NCI-H510A (cell line): ENCODE measurements at regions not wholly inside any gene's neighbourhood (a gene's known extent, or its start where the extent isn't known, plus 50 kb on each side); places are given as distances from the start of the nearest gene placed in this dataset.

ENCODE experiments used
- DNase-seq: peaks from one replicate; lab custom pipeline; 2025; lab: John Stamatoyannopoulos, UW

DNA sequence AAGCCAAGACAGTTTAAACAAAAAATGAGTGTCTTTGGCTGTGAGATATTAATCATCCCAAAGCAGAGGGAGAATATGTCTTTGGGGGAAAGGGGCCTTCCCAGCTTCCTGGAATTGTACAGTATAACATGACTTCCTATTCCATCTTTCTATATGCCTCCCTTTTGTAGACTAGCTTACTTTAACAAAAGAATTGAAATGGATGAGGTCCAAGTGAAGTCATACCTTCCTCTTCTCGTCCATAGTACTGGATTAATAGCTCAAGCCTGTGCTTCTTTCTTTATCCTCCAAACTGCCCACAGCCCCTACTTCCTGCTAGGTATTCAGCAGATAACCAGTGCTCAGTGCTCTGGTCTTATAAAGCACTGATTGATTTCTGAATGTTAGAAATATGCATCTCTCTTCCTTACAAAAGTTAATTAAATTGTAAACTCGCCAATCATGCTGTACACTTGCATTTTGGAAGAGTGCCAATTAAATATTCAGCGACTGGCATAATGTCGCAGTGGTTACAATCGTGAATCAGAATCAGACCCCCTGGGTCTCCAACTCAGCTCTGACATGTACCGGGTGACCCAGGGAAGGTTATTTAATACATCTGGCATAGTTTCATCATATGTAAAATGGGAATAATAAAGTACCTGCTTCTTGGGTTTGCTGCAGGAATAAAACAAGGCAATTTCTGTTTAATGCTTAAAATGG lies 325.1 kb downstream of the RND3 start:
- DNase-seq: no peak

DNA sequence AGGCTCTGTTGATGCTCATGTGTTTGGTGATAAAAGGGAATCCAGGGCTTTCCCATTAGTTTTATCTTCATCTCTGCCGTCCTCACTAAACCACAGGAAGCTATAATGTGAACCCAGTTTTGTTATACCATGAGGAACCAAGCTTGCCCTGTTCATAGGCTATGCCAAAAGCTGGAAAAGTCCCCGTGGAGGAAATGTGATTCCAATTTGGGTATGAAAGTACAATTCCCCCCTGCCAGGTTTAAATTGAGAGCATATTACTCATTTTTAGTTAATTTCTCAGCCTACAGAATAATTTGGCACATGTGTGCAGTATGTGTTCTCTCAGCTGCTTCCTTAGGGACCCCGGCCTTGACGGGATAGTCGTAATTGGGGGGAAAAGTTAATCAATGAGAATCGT lies 327.4 kb downstream of the RND3 start:
- DNase-seq: no peak

DNA sequence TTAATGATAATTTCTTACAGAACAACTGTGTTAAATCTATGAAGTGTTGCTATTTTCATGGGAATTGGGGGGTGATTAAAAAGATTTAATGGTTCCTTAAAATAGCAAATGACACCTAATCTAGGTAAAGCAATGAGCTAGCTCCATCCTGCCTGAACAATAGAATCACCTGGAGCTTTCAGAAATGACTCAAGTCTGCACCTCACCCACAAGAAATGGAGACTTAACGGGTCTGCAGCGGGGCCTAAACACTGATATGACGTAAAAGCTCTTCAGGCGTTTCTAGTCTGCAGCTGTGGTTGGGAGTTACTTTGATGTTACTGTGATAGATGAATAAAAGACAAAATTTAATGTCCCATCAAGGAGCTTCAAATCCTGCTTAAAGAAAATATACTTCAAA lies 328.2 kb downstream of the RND3 start:
- DNase-seq: no peak

DNA sequence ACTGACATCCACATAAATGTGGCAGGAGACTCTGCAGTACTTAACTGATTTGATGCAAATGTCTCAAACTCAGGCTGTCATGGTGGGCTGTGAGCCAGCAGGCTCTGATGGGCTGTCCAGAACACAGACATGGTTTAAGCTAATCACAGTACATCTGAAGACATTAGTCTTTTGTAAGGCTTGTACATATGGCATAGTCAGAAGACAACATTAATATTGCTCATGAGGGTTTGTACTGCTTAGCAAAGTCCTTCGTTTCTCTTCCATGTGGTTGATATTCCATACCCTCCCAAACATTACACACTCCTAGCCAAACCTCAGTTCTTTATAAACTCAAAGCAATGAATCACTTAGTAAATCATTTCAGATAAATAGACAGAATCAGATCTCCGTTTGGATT lies 330.6 kb downstream of the RND3 start:
- no peak for DNase-seq

DNA sequence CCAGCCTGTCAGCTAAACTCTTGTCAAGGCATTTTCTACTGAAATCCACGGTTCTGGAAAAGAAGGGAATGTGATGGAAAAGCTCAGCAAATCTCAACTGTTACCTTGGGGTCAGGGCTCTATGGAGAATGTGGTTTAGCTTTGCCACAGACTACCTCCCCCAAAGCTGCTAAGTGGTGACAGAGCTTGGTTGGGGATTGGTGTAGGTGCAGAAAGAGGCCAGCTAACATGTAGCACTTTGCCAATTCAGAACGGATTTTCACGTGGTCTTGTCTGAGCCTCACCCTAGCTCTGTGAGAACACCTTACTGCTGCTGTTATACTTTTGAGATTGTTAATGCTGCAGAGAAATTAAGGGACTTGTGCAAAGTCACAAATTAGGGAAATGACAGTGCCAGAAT lies 331.1 kb downstream of the RND3 start:
- DNase-seq: no peak

DNA sequence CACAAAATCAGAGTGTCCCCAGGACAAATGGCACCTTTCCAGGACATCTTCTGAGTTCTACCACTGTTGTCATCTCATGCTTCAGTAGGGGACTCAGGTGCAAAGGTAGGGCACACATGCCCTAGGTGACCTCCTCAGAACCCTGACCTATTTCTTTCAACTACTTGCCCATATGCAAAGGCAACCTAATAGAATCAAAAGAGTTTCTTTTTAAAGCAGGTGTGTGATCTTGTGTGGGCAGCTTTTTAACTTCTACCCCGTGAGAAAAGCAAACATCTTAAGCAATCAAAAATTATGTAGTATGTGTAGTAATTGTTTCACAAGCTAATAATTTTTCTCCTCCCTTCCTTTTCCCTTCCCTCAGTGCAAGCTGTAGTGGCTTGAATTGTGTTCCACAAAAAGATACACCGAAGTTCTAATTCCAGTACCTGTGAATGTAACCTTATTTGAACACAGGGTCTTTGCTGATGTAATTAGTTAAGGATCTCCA lies 333.1 kb downstream of the RND3 start:
- no peak for DNase-seq

DNA sequence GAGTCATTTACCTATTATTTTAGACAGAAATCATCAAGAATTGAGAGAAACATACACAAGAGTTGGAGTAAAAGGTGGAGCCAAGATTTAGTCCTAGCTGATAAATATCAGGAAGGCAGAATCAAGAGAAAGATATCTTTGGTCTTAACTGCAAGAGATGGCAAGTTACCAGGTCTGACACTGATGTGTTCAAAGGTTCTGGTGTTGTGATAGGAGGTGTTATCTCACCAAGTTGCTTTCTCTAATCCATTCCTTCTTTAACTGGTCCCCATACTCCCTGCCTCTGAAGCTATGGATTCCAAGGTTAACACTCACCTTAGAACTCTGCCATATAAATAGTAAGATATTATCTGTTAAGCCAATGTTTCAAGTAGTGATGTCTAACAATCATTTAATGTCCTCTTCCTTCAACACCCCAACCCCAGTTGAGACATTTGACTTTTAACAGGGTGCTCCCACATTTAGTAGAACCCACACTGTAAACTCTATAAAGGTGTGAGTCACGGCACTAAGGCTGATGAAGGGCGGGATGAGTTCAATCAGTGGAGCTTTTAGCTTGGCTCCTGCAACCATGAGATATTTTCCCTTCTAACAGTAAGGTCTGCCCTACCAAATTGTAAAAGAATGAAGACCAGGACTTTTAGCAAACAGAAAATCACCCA lies 333.7 kb downstream of the RND3 start:
- no peak for DNase-seq

DNA sequence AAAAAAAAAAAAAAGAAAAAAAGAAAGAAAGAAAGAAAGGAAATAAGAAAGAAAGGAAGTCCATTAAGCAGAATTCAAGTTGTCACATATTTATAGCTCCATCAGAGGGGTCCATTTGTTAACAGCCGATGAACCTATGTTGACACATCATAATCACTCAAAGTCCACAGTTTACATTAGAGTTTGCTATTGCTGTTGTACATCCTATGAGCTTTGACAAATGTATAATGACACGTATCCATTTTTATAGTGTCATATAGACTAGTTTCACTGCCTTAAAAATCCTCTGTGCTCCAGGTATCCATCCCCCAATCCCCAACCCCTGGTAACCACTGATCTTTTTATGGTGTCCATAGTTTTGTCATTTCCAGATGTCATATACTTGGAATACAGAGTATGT lies 335.2 kb downstream of the RND3 start:
- no peak for DNase-seq

DNA sequence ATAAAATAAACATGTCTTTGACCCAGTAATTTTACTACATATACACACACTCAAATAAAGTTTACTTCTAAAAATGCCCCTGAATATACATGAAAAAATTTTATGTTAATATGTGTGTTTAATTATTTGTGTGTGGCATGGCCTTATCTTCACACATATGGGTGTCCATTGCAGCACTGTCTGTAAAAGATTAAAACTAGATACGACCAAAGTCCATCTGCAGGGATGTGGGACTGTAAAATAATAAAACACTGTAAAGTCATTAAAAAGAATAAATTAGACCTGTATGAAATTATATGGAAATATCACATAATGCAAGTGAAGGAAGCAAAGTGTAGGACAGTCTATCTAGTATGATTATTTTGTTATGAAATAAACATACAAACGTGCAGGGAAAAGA lies 337.3 kb downstream of the RND3 start:
- no peak for DNase-seq

DNA sequence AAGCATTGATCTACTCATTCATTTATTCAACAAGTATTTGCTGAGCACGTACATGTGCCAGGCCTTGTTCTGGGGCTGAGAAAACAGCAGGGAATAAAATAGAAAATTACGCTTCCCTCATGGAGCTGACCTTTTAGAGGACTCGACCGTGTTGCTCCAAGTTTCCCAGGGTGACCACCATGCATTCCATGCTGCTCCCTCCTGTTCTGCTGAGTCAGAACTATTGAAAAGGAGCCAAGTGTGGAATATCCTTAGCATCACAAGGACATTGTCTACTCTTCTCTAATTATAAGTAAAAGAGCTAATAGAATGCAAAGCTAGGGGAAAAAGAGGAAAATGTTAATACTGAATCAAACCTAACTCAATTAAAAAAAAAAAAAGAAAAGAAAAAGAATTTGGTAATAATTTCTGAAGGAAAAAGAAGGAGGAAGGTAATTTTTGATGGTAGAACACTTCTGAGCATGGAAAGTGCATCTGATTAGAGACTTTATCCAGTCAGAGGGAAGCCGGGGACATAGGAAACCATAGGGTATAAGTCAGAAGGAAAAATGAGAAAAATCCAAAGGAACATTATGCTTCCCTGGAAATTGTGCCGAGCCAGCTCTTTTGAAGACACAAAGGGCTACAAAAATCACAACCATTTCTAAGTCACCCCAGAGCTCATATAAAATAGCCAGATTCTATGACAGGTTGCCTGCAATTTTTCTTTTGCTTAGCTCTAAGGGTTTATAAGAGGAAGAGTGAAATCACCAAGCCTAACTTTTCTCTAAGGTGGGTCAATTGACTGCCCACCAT lies 339.4 kb downstream of the RND3 start:
- DNase-seq: no peak

DNA sequence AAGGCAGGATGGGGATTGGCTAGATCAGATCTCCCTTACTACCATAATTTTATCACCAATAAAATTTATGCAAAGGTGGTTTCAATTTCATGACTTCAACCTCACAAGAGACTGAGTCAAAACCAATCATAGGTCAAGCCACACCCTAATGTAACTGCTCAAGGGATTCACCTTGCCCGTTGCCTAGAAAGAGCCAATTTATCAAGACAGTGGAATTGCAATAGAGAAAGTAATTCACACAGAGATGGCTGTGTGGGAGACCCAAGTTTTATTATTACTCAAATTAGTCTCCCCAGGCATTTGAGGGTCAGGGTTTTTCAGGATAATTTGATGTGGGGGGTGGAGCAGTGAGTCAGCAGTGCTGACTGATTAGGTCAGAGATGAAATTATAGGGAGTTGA lies 340.6 kb downstream of the RND3 start:
- no peak for DNase-seq

DNA sequence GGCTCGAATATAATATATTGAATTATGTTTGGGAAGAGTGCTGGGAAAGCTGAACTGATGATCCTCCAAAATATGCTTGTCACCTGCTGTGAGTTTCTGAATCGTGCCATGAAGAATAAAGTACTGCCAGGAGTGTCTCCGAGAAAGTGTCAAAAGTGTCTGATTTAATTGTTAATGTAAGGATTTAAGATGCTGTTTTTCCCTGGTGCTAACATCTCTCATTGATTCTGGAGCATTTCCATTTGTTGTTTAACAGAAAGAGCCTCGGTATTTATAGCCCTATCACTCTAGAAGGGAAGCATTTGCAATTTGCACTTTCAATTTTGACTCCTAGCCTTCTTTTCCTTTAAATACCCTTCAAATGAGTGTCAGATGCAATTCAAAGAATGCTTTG lies 342.2 kb downstream of the RND3 start:
- no peak for DNase-seq

DNA sequence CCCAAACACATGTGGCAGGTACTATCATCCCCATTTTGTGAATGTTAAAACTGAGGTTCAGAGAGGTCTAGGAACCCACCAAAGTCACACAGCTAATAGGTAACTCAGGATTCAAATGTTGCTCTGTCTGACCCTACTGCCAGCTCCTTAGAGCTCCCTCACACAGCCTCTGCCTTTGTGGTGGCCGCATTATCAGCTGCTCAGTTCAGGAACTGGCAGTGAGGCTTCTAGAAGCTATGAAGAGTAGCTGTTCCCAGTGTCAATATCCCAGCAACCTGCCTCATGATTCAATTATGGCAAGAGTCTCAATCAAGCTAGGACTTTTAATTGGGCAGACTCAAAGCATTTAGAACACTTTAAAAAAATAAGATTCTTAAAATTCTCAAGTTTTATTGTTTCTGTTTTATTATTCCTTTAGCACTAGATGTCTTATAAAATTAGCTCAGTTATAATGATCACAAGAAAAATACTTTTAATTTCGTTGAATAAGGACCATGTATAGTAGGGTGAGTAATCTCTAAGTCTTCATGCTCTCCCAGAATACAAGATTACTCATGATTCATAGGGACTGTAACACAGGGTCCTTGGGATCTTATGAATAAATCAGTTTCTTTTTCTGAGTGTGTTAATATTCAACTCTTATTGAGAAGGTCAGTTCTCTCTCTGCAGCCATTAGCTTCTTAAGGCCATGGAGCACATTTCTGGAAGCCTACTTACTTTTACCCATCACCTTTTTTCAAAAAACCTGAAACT lies 342.7 kb downstream of the RND3 start:
- no peak for DNase-seq

DNA sequence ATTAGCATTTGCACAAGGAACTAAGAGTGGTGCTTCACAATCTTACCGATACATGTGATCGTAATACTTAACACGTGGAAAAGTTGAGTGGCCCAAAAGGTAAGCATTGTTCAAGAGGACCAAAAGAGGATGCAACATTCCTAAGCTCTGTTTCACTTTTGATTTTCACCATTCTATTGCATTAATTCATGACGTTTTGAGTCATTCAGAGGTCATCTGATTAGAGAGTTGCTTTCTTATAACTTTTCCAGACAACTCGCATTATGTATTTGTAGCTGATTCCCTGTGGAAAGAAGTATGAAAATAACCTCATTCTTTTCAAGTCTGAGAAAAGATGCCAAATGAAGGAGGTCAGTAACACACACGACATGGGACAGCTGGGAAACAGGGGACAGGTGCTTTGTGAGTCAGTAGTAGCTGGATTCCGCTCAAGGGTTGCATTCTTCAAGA lies 344.4 kb downstream of the RND3 start:
- no peak for DNase-seq

DNA sequence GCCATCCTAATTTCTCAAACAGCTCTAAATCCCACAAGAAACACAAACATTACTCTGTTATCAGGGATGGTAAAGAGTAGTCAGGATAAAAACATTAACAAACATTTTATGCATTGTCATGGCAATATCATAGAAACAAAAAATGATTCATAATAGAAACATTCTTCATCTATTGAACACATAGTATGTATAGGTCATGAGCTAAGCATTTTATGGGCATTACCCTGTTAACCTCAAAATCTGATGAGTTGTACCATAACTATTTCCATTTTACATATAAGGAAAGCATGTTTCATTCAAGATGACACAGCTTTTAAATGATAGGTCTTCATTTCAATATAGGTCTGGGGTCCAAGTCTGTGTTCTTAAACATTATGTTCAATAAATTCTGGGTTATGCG lies 344.9 kb downstream of the RND3 start:
- no peak for DNase-seq

DNA sequence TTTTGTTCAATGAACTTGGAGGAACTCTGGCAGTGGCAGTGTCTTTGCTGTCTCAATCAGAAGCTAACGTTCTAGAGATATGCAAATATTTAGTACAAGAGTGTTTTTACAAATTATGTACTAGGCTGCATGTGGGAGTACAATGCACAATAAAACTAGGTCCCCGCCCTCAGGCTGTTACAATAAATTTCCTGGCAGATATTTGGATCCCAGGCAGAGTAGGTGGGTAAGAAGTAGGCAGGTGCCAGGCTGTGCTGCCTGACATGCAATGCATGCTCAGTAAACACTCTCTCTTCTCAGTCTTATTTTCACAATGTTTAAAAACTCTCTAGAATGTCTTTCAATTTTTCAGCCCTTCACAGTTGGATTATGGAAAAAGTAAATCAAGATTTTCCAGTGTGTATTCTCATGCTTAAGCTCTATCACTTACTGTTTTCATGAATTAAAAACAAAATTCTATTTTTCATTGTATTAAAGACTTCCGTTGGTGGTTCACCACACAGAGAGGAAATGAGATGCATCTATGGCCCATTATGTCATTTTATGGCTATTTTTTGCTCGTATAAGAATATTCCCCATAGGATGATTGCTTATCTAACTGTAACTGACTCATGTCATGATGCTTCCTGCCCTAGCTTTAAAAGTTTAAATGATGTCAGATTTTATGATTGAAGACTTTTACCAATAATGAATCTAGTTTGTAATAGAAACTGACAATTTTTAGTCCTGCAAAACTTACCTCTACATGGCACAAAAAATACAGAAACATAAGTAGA lies 346.1 kb downstream of the RND3 start:
- DNase-seq: no peak

DNA sequence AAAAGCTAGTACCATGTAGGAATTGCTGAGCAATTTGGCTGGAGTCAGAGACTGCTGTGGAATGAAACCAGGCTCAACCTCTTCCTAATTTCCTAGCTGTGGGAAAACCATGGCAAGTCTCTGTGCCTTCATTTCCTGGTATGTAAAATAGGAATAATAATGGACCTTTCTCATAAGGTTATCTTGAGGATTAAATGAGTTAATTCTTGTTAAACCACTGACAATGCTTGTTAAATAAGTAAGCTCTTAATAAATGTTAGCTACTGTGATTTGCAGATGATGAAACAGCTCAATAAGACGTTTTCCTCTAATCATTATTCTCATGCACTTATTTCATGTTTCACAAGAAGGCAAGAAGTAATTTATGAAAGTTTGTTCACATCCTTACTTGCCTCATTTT lies 346.7 kb downstream of the RND3 start:
- DNase-seq: no peak

DNA sequence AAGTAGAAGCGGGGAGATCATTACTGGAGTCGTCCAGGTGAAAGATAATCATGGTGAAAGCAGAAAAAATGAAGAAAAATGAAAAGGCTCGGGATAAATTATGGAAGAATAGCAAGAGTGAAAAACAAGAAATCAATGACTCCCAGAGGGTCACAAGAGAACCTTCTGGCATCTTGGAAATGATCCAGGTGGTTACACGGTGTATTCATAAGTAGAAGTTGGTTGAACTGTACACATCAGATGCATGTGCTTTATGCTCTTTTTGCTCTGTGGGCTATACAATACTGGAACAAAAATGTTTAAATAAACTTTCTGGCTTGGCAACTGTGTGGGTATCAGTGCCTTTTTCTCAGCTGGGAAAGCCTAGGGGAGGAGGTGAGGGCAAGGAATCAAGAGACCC lies 348.9 kb downstream of the RND3 start:
- DNase-seq: no peak

DNA sequence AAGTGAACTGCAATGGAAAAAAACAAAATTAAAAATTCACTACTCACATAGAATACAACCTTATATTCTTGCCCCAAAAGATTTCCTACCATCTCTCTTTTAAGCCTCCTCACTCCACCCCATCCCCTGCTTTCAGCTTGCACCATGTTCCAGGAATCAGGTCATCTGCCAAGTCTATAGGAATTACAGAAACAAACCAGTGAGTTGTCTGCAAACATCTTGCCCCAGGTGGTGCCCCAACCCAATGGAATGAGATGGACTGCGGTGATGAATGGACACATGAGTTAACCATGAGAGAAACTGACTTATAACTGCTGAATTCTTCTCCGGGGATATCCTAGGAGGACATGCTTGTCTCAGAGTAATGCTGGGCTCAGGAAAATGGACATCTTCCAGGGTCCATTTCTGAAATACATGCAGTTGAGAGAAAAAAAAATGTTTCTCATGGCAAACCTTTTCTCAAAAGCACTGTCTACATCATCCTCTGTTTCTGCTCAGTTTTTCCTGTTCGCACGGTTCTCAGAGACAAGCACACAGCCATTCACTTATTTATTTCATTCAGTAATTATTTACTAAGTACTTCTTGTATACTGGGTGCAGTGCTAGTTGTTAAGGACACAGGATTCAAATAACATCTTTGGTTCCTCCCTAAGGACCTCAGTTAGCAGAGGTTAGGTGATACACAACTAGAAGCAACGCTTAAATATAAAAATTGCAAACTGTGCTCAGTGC lies 350.0 kb downstream of the RND3 start:
- no peak for DNase-seq

DNA sequence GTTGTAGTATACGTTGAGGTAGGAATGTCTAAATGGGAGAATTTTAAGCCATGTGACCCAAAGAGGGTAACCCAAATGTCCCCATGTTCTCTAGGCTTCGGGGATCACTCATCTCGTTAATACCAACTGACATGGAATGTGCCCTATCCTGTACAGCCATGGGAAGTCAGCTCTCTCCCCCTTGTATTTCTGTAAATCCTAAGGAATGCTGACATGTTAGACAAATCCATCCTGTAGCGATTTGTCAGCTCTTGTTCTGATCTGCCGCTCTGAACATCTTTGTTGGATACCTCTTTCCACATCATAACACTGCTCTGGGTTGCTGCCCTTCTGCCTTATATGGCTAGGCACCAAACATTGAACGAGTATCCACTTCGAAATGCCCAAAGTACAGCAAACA lies 350.6 kb downstream of the RND3 start:
- no peak for DNase-seq

DNA sequence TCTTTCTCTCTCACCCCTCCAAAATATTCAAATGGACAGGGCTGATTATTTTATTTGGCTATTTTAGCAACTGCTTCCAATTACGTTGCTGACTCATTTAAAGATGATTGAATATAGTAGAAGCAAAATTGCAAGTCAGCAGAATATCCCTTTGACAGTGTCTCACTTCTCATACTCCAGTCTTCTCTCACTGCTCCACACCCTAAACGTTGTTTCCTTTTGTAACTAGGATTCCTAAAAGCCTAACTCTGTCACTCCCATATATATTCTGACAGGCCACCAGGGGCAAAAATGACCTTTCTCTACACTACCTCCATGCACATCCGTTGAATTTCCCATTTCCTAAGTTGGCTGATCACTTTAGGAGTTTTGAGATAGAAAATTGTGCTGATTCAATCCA lies 351.1 kb downstream of the RND3 start:
- DNase-seq: no peak
